GM12865 (cell line): ENCODE measurements at regions not wholly inside any gene's neighbourhood (a gene's known extent, or its start where the extent isn't known, plus 50 kb on each side); places are given as distances from the start of the nearest gene placed in this dataset.

Experiments
- DNase-seq: peaks from one replicate; pipeline ENCODE4 v3.0.0; 2010; ENCODE audit warnings: low read depth
- H3K4me3 ChIP-seq: 2 replicates; pipeline ENCODE4 v1.5.1; 2011; ENCODE audit warnings: mild to moderate bottlenecking, low read depth, low read length, control low read depth
- TF ChIP-seq, protein P1 (sequence below): IDR thresholded peaks from 2 replicates; pipeline ENCODE4 v1.5.1; 2011; ENCODE audit warnings: low read length, control low read depth, low read depth, inconsistent platforms; ENCODE audit not compliant: insufficient read depth; ENCODE audit errors: missing control alignments

- TF ChIP-seq, protein P1, sequence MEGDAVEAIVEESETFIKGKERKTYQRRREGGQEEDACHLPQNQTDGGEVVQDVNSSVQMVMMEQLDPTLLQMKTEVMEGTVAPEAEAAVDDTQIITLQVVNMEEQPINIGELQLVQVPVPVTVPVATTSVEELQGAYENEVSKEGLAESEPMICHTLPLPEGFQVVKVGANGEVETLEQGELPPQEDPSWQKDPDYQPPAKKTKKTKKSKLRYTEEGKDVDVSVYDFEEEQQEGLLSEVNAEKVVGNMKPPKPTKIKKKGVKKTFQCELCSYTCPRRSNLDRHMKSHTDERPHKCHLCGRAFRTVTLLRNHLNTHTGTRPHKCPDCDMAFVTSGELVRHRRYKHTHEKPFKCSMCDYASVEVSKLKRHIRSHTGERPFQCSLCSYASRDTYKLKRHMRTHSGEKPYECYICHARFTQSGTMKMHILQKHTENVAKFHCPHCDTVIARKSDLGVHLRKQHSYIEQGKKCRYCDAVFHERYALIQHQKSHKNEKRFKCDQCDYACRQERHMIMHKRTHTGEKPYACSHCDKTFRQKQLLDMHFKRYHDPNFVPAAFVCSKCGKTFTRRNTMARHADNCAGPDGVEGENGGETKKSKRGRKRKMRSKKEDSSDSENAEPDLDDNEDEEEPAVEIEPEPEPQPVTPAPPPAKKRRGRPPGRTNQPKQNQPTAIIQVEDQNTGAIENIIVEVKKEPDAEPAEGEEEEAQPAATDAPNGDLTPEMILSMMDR = no peak
- DNase-seq = no peak
- no peak overlapping the region for H3K4me3 ChIP-seq
These were observed 75.4 kb upstream of the MAN2A1 start for GRCh38 chr5:109614301-109614700.

DNA sequence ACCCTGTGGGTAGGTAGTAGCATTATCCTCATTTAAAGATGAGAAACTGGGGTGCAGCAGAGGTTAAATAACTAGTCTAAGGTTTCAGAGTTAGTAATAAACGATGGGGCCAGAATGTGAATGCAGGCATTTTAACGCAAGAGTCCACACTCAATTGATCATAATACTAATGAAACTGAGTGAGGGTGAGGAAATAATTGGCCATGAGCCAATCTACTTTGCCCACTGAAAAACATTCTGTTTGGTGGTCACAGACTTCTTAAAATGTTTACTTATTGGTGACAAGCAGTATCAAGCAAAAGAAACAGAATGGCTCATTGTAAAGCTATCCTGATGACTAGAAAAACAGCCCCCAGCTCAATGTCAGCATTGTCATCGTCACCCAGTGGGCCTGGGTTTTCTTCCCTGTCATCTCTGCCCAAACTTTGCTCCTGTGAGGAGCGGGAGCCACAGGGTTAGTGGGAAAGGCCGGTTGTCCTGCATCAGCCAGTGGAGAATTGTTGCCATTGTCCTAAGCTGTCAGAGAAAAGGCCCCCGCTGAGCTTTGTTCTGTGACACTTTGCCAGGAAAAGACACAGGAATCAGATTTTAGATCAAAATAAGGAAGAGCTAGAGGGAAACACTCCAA is 77.3 kb upstream of the MAN2A1 start:
- DNase-seq = no peak
- TF ChIP-seq, protein P1 = no peak
- H3K4me3 ChIP-seq = no peak overlapping the region

DNA sequence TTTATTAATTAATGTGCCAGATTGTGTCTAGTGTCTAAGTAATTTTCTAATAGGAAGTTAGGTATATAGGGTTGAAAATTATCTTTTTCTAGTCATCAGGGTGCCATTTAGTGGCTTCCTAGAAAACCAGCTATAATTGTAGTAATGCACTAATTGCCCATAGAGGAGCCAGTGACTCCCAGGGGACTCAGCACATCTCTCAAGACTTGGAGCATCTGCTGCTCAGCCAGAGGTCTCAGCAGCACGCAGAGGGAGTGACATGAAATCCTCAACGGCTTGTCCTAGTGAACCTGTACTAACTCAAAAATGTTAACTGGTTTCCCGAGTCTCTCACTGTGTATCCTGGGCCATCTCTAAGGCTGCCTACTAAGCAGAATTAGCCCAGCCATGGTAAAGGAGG is 78.2 kb upstream of the MAN2A1 start:
- no peak for DNase-seq
- TF ChIP-seq, protein P1 = no peak
- H3K4me3 ChIP-seq = no peak overlapping the region

DNA sequence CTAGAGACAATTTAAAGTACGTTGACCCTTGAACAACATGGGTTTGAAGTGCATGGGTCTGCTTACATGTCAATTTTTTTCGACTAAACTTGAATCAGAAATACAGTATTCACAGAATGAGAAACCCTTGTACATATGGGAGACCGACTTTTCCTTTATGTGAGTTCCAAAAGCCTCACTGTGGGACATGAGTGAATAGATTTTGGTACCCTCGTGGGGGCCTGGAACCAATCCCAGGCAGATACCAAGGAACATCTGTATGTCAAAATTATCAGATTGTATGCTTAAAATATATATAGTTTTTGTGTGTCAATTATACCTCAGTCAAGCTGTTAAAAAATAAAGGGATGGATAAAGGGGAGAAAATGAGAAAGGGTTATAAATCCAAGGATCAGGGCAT is 78.7 kb upstream of the MAN2A1 start:
- H3K4me3 ChIP-seq = no peak overlapping the region
- TF ChIP-seq, protein P1 = no peak
- no peak for DNase-seq

DNA sequence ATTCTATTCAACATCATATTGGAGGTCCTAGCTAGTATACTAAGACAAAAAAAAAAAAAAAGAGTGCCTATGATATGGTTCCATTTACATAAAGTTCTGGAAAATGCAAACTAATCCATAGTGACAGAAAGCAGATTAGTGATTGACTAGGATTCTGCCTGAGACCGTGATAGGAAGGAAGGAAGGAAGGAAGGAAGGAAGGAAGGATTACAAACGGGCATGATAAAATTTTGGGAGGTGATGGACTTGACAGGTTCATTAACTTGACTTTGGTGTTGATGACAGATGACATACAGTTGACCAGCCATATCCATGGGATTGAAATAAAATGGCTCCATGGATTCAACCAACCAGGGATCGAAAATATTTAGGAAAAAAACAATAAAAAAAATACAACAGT is 79.1 kb upstream of the MAN2A1 start:
- DNase-seq = no peak
- TF ChIP-seq, protein P1 = no peak
- no peak overlapping the region for H3K4me3 ChIP-seq

- TF ChIP-seq, protein P1 = no peak
- H3K4me3 ChIP-seq = no peak overlapping the region
- DNase-seq = no peak
These were observed 84.5 kb upstream of the MAN2A1 start for GRCh38 chr5:109605207-109605730.

DNA sequence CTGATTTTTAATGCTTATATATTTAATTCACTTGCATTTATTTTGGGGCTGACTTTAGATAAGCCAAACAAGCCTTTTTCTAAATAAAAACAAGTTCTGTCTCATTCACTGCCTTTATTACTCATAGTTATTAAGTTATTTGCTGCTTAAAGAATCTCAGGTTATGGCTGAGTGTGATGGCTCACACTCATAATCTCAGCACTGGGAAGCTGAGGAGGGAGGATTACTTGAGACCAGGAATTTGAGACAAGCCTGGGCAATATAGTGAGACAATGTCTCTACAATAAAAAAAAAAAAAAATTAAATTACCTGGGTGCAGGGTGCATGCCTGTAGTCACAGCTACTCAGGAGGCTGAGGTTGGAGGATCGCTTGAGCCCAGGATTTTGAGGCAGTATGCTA is 85.0 kb upstream of the MAN2A1 start:
- TF ChIP-seq, protein P1 = no peak
- no peak overlapping the region for H3K4me3 ChIP-seq
- no peak for DNase-seq
